DMS53 treated with DMSO at 0.1 percent for 48 hours (cell line): ENCODE measurements at regions not wholly inside any gene's neighbourhood (a gene's known extent, or its start where the extent isn't known, plus 50 kb on each side); places are given as distances from the start of the nearest gene placed in this dataset.
"Not testable (repeated sequence)": the region's sequence is repeated elsewhere in the genome, so short reads cannot be mapped to it uniquely, and the experiment has no call there.

Experiments
- DNase-seq: peaks from one replicate; lab custom pipeline; 2025; ENCODE audit not compliant: unreplicated experiment; lab: John Stamatoyannopoulos, UW

- DNase-seq, result no peak
Observed at GRCh38 chr4:34419871-34420270, 1824.4 kb downstream of the ARAP2 start.

DNA sequence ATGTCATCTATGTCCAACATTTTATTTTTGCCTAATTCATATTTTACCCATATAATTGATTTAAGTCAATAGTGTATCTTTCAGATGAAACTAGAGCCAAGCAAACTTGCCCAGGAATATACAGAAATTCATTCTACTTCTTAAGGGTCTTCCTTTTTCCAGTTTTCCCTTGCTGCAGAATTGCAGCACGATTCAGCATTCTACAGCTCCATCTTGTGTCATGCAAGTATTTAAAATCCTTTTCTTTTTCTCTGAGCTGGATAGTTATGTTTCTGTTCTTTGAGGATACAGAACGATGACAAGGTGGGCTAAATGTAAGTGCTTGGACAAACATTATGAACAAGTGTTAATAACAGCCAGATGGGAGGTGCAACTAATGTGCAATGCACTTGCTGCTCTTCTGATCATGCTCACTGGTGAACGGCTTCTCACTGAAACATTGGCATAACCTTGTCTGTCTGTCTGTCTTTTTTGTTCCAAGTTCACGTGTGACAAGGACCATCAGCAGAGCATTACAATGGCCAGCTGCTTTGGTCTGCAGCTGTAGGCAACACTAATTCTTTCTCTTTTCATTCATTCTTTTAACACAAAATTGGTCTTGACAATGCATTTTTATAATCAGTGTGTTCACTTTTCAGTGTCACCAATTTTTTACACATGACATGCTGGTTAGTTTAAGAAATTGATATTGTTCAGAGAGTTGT, 1821.7 kb downstream of the ARAP2 start:
- DNase-seq, result peak; percentile 72

- no peak for DNase-seq
Observed at GRCh38 chr4:34432706-34433105, 1811.6 kb downstream of the ARAP2 start.

DNA sequence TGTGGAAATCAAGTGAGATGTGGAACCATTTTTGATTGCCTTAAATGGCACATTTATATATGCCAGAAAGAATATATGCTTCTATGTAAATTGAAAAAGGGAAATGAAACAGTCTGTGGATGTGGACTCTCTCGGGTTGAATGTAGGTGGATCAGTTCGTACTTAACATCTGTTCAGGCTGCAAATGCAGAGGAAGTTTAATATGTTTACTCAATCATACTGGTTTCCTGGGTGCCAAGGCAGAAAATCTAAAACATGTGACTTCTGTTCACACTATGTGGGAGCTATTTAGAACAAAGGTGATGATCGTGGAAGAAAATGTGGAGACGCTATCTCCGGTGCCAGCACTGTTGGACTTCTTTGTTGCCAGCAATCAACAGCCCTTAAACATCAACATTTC, 1809.9 kb downstream of the ARAP2 start:
- peak; percentile 14 for DNase-seq

DNA sequence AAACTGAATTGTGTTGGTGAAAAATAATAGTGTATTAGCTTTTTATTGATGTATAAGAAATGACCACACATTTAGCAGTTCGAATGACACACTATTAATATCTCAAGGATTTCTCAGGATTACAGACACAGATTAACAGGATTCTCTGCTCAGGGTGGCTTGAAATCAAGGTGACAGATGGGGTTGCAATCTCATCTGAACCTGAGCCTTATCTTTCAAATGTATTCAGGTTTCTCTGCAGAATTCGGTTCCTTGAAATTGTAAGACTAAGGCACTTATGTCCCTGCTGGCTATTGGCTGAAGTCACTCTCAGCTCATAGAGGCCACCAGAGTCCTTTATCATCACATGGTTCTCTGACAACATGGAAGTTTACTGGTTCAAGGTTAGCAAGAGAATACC, 1780.1 kb downstream of the ARAP2 start:
- DNase-seq, result no peak

GRCh38 chr4:34466411-34466810, 1777.9 kb downstream of the ARAP2 start:
- no peak for DNase-seq

DNA sequence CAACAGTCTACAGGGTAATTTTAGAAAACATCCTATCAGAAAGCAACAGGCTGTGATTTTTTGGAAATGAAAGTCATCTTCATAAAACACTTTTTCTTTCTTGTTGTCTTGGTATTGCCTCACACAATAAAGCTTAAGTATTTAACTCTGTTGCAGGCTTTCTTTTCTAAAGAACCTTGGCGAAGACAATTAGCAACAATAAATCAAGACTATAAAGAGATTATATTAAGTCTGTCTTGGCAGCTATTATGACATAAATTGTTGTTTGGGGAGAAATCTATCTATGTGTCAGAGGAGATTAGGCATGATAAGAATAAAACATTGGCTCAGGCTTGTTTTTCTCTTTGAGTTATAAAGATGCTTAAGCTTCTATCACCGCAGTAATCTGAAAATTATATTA, 1774.8 kb downstream of the ARAP2 start:
- no peak for DNase-seq

DNA sequence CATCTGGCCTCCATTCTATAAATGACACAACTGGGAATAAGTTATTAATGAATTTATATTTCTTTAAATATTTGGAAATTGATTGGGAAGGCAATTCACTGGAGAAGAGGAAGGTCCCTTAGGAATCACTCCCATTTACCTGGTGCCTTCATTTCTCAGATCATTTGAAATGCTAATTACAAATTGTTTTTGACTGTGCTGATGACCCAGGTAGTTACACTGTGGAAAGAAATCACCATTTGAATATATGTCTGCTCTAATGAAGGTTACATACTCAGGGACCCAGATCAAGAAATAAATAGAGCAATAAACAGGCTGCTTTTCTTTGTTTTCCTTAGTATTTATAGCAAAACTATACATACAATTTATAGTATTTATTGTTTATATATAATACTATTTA, 1759.1 kb downstream of the ARAP2 start:
- DNase-seq, result no peak

GRCh38 chr4:34486461-34487363, 1757.6 kb downstream of the ARAP2 start:
- no peak for DNase-seq

DNA sequence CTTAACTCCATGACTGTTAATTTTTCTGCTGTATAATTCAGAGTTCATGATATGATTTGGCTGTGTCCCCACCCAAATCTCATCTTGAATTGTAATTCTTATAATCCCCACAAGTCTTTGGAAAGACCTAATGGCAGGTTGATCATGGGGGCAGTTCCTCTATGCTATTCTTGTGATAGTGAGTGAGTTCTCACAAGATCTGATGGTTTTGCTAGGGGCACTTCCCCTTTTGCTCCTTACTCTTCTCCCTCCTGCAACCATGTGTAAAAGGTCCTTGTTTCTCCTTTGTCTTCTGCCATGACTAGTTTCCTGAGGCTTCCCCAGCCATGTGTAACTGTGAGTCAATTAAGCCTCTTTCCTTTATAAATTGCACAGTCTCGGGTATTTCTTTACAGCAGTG, 1751.9 kb downstream of the ARAP2 start:
- DNase-seq, result no peak

- no peak for DNase-seq
Observed at GRCh38 chr4:34502086-34502485, 1742.2 kb downstream of the ARAP2 start.

- DNase-seq, result not testable (repeated sequence)
Observed at GRCh38 chr4:34504731-34505130, 1739.6 kb downstream of the ARAP2 start.

DNA sequence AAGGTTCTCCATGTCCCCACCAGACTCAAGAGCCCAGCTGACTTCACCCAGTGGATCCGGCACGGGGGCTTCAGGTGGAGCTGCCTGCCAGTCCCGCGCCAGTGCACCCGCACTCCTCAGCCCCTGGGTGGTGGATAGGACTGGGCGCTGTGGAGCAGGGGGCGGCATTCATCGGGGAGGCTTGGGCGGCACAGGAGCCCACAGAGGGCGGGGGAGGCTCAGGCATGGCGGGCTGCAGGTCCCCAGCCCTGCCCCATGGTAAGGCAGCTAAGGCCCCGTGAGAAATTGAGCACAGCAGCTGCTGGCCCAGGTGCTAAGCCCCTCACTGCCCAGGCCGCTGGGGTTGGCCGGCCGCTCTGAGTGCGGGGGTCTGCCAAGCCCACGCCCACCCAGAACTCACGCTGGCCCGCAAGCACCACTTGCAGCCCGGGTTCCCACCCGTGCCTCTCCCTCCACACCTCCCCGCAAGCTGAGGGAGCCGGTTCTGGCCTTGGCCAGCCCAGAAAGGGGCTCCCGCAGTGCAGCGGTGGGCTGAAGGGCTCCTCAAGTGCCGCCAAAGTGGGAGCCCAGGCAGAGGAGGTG, 1737.7 kb downstream of the ARAP2 start:
- not testable (repeated sequence) for DNase-seq

GRCh38 chr4:34512616-34513015, 1731.7 kb downstream of the ARAP2 start:
- no peak for DNase-seq

- DNase-seq, result no peak
Observed at GRCh38 chr4:34516524-34516923, 1727.8 kb downstream of the ARAP2 start.

DNA sequence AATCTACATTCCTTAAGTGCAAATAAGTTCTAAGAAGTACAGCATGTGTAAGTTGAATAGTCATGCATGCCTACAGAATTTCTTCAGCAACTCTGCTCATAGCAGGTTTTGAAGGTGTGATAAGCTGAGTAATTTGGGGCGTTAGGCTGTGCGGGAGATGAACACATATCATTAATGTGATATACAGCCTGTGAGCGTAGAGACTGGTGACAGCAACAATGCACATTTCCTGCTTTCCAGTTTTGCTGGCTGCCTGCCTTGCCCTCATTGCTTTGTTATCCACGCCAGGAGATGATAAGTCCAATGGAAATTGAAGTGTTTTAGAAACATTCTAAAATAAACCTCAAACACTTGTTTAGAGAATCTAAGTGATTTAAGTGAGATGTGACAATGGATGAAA, 1709.4 kb downstream of the ARAP2 start:
- DNase-seq, result no peak

GRCh38 chr4:34566091-34566490, 1678.2 kb downstream of the ARAP2 start:
- peak; percentile 31 for DNase-seq

DNA sequence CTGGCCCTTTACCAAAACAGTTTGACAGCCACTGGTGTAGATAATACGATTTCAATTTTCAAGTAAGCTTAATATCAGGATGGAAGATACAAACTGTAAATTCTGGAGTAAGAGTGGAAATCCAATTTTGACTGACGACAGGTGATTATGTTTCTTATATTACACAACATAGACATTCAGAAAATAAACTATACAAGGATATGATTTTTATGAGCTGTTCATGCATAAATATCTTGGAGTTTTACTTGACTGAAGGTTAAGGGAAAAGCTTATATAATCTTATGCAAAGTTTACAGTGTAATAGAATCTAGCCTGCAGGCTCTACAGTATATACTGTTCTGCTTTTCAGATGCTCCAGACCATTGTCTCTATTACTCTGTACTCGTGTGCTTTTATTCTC, 1672.3 kb downstream of the ARAP2 start:
- no peak for DNase-seq

DNA sequence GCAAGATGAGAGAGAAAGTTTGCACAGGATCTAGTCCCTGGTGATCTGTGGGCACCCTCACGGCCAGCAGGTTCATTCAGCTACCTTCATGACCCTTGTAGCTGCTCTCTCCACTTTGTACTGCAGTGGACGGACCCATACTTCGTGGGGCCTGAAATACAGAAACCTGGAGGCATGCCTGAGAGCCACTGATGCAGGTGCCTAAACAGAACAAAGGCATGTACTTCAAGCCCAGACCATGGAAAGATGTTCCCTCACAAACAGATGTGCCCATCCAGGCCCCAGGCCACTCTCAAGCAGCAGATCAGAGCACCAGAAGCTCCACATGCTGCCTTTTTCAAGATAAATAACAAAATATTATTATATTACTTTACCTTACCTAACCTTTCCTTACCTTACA, 1629.0 kb downstream of the ARAP2 start:
- DNase-seq, result no peak

DNA sequence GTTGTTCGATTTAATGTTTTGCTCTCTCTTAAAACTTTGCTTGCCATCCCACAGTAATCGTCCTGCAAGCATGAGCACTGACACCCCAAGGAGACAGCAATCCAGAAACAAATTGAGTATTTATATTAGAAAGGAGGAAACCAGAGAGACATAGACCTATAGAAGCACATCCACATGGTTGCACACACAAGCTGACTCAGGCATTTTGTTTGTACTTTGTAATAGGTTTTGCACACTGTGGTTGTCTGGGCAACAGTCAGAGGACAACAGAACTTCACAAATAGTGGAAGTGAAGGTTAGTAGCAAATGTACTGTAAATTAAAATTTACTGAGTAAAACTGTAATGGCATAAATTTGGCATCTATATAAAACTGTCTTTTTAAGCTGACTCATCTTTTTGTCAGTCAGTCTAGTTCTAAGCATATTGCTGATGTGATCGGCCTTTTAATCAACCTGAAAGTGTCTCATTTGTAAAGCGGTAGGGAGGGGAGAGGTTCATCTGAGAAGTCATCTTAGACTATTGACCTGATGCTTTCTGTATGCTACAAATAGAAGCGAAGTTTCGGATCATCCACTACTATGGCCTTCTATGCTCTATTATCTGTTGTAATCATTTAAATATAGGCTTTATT, 1624.7 kb downstream of the ARAP2 start:
- peak; percentile 16 for DNase-seq

- DNase-seq, result no peak
Observed at GRCh38 chr4:34628471-34628870, 1615.8 kb downstream of the ARAP2 start.

DNA sequence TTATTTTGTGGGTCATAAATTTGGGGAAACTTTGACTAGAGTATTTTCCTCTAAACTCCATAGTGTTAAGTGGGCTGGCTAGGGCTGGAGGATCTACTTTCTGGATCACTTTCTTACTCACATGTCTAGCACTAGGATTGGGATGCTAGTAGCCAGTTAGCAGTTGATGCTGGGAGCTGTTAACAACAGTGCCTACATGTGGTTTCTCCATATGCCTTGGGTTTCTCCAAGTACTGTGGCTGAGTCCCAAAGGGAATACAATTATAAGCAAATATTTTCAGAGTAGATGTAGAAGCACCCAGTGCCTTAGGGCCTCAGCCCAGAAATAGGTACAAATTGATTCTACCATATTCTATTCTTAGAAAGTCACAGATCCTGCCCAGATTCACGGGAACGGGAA, 1614.9 kb downstream of the ARAP2 start:
- DNase-seq, result no peak
